Upper lobe of left lung (tissue), 4 donors: ENCODE measurements at regions not wholly inside any gene's neighbourhood (a gene's known extent, or its start where the extent isn't known, plus 50 kb on each side); places are given as distances from the start of the nearest gene placed in this dataset.

Experiments used
- CTCF ChIP-seq, 6 experiments: fragments of 450-650 bp in 4 of 6; fragments of 200-600 bp in 2 of 6; sonication (generic) in 2 of 6; IDR thresholded peaks; one replicate each; pipeline ENCODE4 v1.5.1; 2016 to 2019; ENCODE audit warnings: antibody characterized with exemption in 6 of 6
- EP300 ChIP-seq, 4 donors: sonication (generic); formaldehyde crosslinking; IDR thresholded peaks; one replicate each; pipeline ENCODE4 v1.5.1; 2017; ENCODE audit warnings: antibody characterized with exemption in 4 of 4, control low read depth in 2 of 4
- POLR2A ChIP-seq, 4 donors: fragments of 450-650 bp; IDR thresholded peaks; one replicate each; pipeline ENCODE4 v1.5.1; 2016 to 2017; ENCODE audit warnings: antibody characterized with exemption in 4 of 4, mild to moderate bottlenecking in 2 of 4
- POLR2AphosphoS5 ChIP-seq, 2 donors: sonication (generic); formaldehyde crosslinking; IDR thresholded peaks; one replicate each; pipeline ENCODE4 v1.5.1; 2017; ENCODE audit warnings: antibody characterized with exemption in 2 of 2

GRCh38 chr13:33657274-33657673 lies 160.7 kb upstream of the RFC3 start:
- TF ChIP-seq CTCF (IDR thresholded peaks at IDR 0.05) (no peak), POLR2AphosphoS5 (IDR thresholded peaks at IDR 0.05) (no peak), POLR2A (IDR thresholded peaks at IDR 0.05) (no peak), EP300 (IDR thresholded peaks at IDR 0.05) (no peak)
